ENCODE measurements at regions not wholly inside any gene's neighbourhood (a gene's known extent, or its start where the extent isn't known, plus 50 kb on each side); places are given as distances from the start of the nearest gene placed in this dataset.

- no peak overlapping the region for H2AFZ ChIP-seq (ENCODE audit: low read depth, low read length)
- H3K4me1 ChIP-seq (ENCODE audit: insufficient read depth, low read length), result no peaks in the 10 kb centered on the region
- H3K4me3 ChIP-seq (ENCODE audit: low read length), result no peak overlapping the region
- H3K36me3 ChIP-seq (ENCODE audit: insufficient read depth, low read length), result no peaks in the 10 kb centered on the region
- H3K27me3 ChIP-seq (ENCODE audit: insufficient read depth, low read length), result no peaks in the 10 kb centered on the region
- H3K9me3 ChIP-seq (ENCODE audit: low read length), result no peaks in the 10 kb centered on the region
Observed at GRCh38 chr5:3349704-3350565, 245.7 kb upstream of the IRX1 start.

- no peaks in the 10 kb centered on the region for H3K36me3 ChIP-seq (ENCODE audit: insufficient read depth, low read length)
- no peak overlapping the region for H2AFZ ChIP-seq (ENCODE audit: low read depth, low read length)
- H3K9me3 ChIP-seq (ENCODE audit: low read length), result no peaks in the 10 kb centered on the region
- H3K4me1 ChIP-seq (ENCODE audit: insufficient read depth, low read length), result no peaks in the 10 kb centered on the region
- H3K27me3 ChIP-seq (ENCODE audit: insufficient read depth, low read length), result no peaks in the 10 kb centered on the region
- H3K4me3 ChIP-seq (ENCODE audit: low read length), result no peak overlapping the region
Observed at GRCh38 chr5:3348576-3349535, 246.8 kb upstream of the IRX1 start.

- H2AFZ ChIP-seq (ENCODE audit: low read depth, low read length), result no peak overlapping the region
- H3K4me1 ChIP-seq (ENCODE audit: insufficient read depth, low read length), result no peaks in the 10 kb centered on the region
- H3K4me3 ChIP-seq (ENCODE audit: low read length), result no peak overlapping the region
- H3K9me3 ChIP-seq (ENCODE audit: low read length), result no peaks in the 10 kb centered on the region
- H3K27me3 ChIP-seq (ENCODE audit: insufficient read depth, low read length), result no peaks in the 10 kb centered on the region
- H3K36me3 ChIP-seq (ENCODE audit: insufficient read depth, low read length), result no peaks in the 10 kb centered on the region
Observed at GRCh38 chr5:3347741-3348140, 247.9 kb upstream of the IRX1 start.

GRCh38 chr5:3346111-3346820 lies 249.4 kb upstream of the IRX1 start:
- H3K9me3 ChIP-seq (ENCODE audit: low read length), result no peaks in the 10 kb centered on the region
- H3K36me3 ChIP-seq (ENCODE audit: insufficient read depth, low read length), result no peaks in the 10 kb centered on the region
- H3K4me1 ChIP-seq (ENCODE audit: insufficient read depth, low read length), result no peaks in the 10 kb centered on the region
- H3K4me3 ChIP-seq (ENCODE audit: low read length), result no peak overlapping the region
- H2AFZ ChIP-seq (ENCODE audit: low read depth, low read length), result no peak overlapping the region
- no peaks in the 10 kb centered on the region for H3K27me3 ChIP-seq (ENCODE audit: insufficient read depth, low read length)

- H3K9me3 ChIP-seq (ENCODE audit: low read length), result no peaks in the 10 kb centered on the region
- no peaks in the 10 kb centered on the region for H3K36me3 ChIP-seq (ENCODE audit: insufficient read depth, low read length)
- no peaks in the 10 kb centered on the region for H3K27me3 ChIP-seq (ENCODE audit: insufficient read depth, low read length)
Observed at GRCh38 chr5:3345195-3345594, 250.4 kb upstream of the IRX1 start.

GRCh38 chr5:3344671-3345070 lies 251.0 kb upstream of the IRX1 start:
- Histone ChIP-seq H3K36me3 (ENCODE audit: insufficient read depth, low read length) (no peaks in the 10 kb centered on the region), H3K4me1 (ENCODE audit: insufficient read depth, low read length) (no peaks in the 10 kb centered on the region), H2AFZ (ENCODE audit: low read depth, low read length) (no peak overlapping the region), H3K9me3 (ENCODE audit: low read length) (no peaks in the 10 kb centered on the region), H3K27me3 (ENCODE audit: insufficient read depth, low read length) (no peaks in the 10 kb centered on the region), H3K4me3 (ENCODE audit: low read length) (no peak overlapping the region)

More at GRCh38 chr5:3345195-3345594, 250.4 kb upstream of the IRX1 start:
- no peak overlapping the region for H2AFZ ChIP-seq (ENCODE audit: low read depth, low read length)
- H3K4me3 ChIP-seq (ENCODE audit: low read length), result no peak overlapping the region
- no peaks in the 10 kb centered on the region for H3K4me1 ChIP-seq (ENCODE audit: insufficient read depth, low read length)

GRCh38 chr5:3343911-3344310 lies 251.7 kb upstream of the IRX1 start:
- no peaks in the 10 kb centered on the region for H3K36me3 ChIP-seq (ENCODE audit: insufficient read depth, low read length)
- no peak overlapping the region for H2AFZ ChIP-seq (ENCODE audit: low read depth, low read length)
- no peak overlapping the region for H3K4me3 ChIP-seq (ENCODE audit: low read length)
- H3K9me3 ChIP-seq (ENCODE audit: low read length), result no peaks in the 10 kb centered on the region
- H3K27me3 ChIP-seq (ENCODE audit: insufficient read depth, low read length), result no peaks in the 10 kb centered on the region
- H3K4me1 ChIP-seq (ENCODE audit: insufficient read depth, low read length), result no peaks in the 10 kb centered on the region

- Histone ChIP-seq H3K27me3 (ENCODE audit: insufficient read depth, low read length) (no peaks in the 10 kb centered on the region), H3K4me3 (ENCODE audit: low read length) (no peak overlapping the region), H3K4me1 (ENCODE audit: insufficient read depth, low read length) (no peaks in the 10 kb centered on the region), H3K36me3 (ENCODE audit: insufficient read depth, low read length) (no peaks in the 10 kb centered on the region), H2AFZ (ENCODE audit: low read depth, low read length) (no peak overlapping the region), H3K9me3 (ENCODE audit: low read length) (no peaks in the 10 kb centered on the region)
Observed at GRCh38 chr5:3343211-3343610, 252.4 kb upstream of the IRX1 start.

- no peaks in the 10 kb centered on the region for H3K4me1 ChIP-seq (ENCODE audit: insufficient read depth, low read length)
- no peaks in the 10 kb centered on the region for H3K9me3 ChIP-seq (ENCODE audit: low read length)
- H3K36me3 ChIP-seq (ENCODE audit: insufficient read depth, low read length), result no peaks in the 10 kb centered on the region
- no peaks in the 10 kb centered on the region for H3K27me3 ChIP-seq (ENCODE audit: insufficient read depth, low read length)
- no peak overlapping the region for H3K4me3 ChIP-seq (ENCODE audit: low read length)
- no peak overlapping the region for H2AFZ ChIP-seq (ENCODE audit: low read depth, low read length)
Observed at GRCh38 chr5:3342271-3343100, 253.1 kb upstream of the IRX1 start.

GRCh38 chr5:3341446-3342240 lies 254.0 kb upstream of the IRX1 start:
- Histone ChIP-seq H3K27me3 (ENCODE audit: insufficient read depth, low read length) (no peaks in the 10 kb centered on the region), H3K36me3 (ENCODE audit: insufficient read depth, low read length) (no peaks in the 10 kb centered on the region), H3K9me3 (ENCODE audit: low read length) (no peaks in the 10 kb centered on the region), H3K4me3 (ENCODE audit: low read length) (no peak overlapping the region), H3K4me1 (ENCODE audit: insufficient read depth, low read length) (no peaks in the 10 kb centered on the region), H2AFZ (ENCODE audit: low read depth, low read length) (no peak overlapping the region)

GRCh38 chr5:3340471-3340870 lies 255.2 kb upstream of the IRX1 start:
- Histone ChIP-seq H3K9me3 (ENCODE audit: low read length) (no peaks in the 10 kb centered on the region), H3K4me1 (ENCODE audit: insufficient read depth, low read length) (no peaks in the 10 kb centered on the region), H3K27me3 (ENCODE audit: insufficient read depth, low read length) (no peaks in the 10 kb centered on the region), H2AFZ (ENCODE audit: low read depth, low read length) (no peak overlapping the region), H3K36me3 (ENCODE audit: insufficient read depth, low read length) (no peaks in the 10 kb centered on the region), H3K4me3 (ENCODE audit: low read length) (no peak overlapping the region)

- Histone ChIP-seq H3K4me3 (ENCODE audit: low read length) (no peak overlapping the region), H3K36me3 (ENCODE audit: insufficient read depth, low read length) (no peaks in the 10 kb centered on the region), H3K9me3 (ENCODE audit: low read length) (no peaks in the 10 kb centered on the region), H3K27me3 (ENCODE audit: insufficient read depth, low read length) (no peaks in the 10 kb centered on the region), H2AFZ (ENCODE audit: low read depth, low read length) (no peak overlapping the region), H3K4me1 (ENCODE audit: insufficient read depth, low read length) (no peaks in the 10 kb centered on the region)
Observed at GRCh38 chr5:3339798-3340115, 255.9 kb upstream of the IRX1 start.

All from neuron (in vitro differentiated cells).